ENCODE measurements at regions not wholly inside any gene's neighbourhood (a gene's known extent, or its start where the extent isn't known, plus 50 kb on each side); places are given as distances from the start of the nearest gene placed in this dataset.
"Not testable (repeated sequence)": the region's sequence is repeated elsewhere in the genome, so short reads cannot be mapped to it uniquely, and the experiment has no call there.

DNA sequence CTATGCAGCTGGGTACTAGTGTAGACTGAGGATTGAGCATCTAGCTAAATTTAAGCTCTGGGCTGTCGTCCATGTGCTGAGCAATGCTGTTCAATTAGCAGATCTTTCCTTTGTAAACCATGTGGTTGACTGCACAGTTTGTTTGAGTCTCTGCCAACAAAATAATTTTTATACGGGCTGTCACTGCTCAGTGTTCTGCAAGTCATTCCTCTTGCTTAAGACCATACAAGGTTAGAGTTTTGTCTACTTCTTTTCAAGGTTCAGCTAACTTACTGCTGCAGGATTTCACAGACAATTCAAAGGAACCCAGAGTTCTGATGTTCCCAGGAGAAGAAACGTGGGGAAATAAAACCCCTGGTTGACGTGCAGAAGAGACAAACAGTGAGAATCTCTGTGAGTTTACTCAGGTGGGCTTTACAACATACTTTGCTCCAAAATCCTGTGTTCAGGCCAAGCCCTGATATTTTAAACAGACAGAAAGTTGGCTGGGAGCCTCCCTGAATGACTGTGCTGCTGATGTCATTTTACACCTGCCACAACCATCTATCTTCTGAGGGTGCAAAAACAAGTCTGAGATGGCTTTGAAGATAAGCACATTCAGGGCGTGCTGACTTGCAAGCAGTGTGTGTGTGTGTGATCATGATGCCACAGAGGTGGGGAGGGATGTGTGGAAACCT is 177.1 kb upstream of the SVIL start:
- no peak overlapping the region for H3K27ac ChIP-seq (ENCODE audit: low read depth, low read length)
- WGBS, 3 donors, result 5 to 17% (median 12%) methylated on average over 5 of the region's 5 CpGs

DNA sequence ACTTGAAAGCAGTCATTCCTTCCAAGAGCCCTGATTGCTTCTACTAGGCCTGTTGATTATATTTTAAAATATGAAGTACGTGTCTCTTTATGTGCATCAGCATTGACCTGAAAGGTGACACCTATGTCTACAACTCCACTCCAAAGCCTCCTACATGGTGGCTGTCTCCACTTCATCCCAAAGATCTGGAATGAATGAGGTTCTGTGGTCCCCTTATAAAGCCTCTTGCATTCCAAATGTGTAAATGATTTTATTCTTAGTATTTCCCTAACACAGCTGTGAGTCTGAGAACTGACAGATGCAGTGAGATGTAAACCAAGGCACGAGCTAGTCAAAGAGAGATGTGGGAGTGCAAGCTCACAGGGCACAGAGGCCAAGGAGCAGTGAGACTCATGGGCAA is 176.0 kb upstream of the SVIL start:
- H3K27ac ChIP-seq (ENCODE audit: low read depth, low read length), result no peak overlapping the region
- 83 to 91% (median 89%) methylated on average over 2 of the region's 2 CpGs for WGBS, 3 donors

GRCh38 chr10:29810231-29810630 is 175.5 kb upstream of the SVIL start:
- H3K27ac ChIP-seq (ENCODE audit: low read depth, low read length), result not testable (repeated sequence)
- 67 to 90% (median 72%) methylated on average over 3 of the region's 3 CpGs for WGBS, 3 donors

- WGBS, 3 donors, result 84 to 88% (median 85%) methylated on average over 5 of the region's 5 CpGs
- H3K27ac ChIP-seq (ENCODE audit: low read depth, low read length), result no peak overlapping the region
Observed at GRCh38 chr10:29809383-29809782, 174.6 kb upstream of the SVIL start.

DNA sequence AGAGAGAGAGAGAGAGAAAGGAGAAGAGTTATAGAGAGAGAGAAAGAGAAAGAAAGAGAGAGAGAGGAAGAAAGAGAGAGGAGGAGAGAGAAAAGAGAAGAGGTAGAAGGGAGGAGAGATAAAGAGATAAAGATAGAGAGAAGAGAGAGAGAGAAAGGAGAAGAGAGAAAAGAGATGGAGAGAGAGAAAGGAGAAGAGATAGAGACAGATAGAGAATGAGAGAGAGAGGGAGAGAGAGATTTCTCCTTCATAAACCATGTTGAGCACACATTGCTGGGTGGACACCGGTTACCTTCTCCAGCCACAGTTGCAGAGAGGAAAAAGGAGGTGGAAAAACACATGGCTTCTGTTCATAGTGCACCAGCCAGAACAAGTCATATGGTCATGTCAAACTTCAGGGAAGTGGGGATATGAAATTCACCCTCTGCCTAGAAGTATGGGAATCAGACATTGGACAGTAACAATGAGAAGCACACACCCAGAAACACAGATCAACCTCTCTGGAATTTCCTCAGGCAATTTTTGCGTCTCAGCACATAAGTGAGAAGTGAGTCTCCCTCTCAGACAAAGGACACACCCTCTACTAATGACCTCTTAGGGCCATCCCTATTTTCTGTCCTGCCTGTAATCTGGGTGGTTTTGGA is 172.5 kb upstream of the SVIL start:
- H3K27ac ChIP-seq (ENCODE audit: low read depth, low read length), result no peak overlapping the region
- 66 to 70% (median 68%) methylated on average over 2 of the region's 2 CpGs for WGBS, 3 donors

DNA sequence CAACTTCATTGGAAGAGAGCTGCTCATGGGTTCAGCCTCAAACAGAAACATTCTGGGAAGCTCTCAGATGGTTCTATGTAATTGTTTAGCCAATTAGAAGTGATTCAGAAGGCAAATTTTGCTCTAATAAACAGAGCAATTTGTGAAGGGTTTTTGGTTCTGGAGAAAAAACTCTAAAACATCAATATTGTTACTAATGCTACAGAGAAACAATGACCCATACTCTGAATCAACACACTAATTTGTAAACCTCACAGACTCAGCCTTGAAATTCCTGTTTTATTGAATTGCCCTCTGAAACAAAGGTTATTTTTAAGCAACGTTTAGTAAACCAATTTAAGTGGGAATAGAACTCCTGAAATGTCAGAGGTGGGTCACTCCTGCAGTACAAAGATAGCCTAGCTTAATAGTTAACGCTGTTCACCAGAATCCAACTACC is 171.6 kb upstream of the SVIL start:
- 55 to 81% (median 70%) methylated on average over 2 of the region's 2 CpGs for WGBS, 3 donors
- no peak overlapping the region for H3K27ac ChIP-seq (ENCODE audit: low read depth, low read length)

GRCh38 chr10:29805134-29805723 is 170.5 kb upstream of the SVIL start:
- H3K27ac ChIP-seq (ENCODE audit: low read depth, low read length), result no peak overlapping the region
- 63 to 88% (median 69%) methylated on average over 5 of the region's 5 CpGs for WGBS, 3 donors

DNA sequence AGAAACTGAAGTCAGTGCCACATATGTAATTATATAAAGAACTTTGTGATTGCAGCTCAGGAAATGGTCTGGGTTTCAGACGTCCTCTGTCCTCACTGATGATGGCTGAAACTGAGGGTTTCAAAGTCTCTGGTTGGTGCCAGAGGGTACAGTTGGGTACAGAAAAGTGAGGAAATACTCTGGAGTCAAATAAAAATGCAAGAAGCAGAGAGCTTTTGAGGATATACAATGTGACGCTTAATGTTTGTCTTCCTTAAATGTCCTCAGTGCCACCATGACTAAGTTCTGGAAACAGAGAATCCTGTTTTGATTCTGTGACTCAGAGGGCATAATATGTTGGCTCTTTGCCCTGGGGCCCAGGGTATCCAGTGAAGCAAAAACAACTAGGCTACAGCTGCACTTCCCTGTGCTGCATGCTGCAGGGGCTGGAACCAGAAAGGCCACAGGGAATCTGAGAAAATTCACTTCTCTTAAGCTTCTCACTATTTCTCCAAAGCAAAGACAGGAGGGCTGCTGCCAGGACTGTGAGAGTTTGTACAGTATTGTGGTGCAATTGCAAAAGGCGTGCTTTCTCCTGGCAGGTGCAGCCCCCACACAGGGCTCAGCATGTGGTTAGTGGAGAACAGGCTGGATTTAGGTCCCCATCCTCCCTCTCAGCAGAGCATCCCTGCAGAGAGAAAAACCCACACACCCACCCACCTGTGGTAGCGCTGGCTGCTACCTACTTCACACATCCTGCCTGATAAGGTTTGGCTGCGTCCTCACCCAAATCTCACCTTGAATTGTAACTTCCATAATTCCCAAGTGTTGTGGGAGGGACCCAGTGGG is 169.5 kb upstream of the SVIL start:
- WGBS, 3 donors, result 58 to 71% (median 66%) methylated on average over 5 of the region's 5 CpGs

GRCh38 chr10:29802171-29802570 is 167.4 kb upstream of the SVIL start:
- 93 to 96% (median 93%) methylated on average over 3 of the region's 3 CpGs for WGBS, 3 donors
- H3K27ac ChIP-seq (ENCODE audit: low read depth, low read length), result no peak overlapping the region

More for the DNA sequence above, 169.5 kb upstream of the SVIL start:
- H3K27ac ChIP-seq (ENCODE audit: low read depth, low read length), result no peak overlapping the region

DNA sequence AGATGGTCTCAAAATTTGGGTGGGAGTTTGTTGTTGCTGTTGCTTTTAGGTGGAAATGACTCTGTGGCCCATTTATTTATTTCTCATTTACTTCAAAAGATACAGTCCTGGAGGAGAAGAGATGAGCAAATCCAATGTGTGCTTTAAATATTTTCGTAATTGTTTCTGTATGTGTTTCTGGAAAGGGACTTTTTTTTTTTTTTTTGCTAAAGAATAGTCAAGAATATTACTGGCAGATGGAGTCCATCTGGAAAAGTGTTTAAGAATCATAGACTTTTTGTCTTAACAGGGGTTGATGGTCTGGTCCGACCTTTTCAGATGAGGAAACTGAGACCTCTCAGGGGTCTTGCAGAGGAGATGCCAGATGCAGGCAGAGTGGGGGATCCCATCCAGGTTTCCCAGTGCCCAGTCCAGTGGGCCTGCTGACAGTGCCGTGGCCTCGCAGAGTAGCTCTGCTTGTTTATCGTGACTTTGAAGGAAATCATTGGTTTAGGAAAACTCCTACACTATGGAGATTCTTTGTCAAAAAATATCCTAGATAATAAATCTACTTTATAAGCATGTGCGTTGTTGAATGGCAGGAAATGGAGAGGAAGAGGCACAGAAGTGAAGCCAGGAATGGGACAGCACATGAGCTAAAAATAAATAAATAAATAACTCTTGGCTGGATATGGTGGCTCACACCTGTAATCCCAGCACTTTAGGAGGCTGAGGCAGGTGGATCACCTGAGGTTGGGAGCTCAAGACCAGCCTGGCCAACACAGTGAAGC is 164.3 kb upstream of the SVIL start:
- WGBS, 3 donors, result 62 to 81% (median 68%) methylated on average over 6 of the region's 6 CpGs
- H3K27ac ChIP-seq (ENCODE audit: low read depth, low read length), result no peak overlapping the region

DNA sequence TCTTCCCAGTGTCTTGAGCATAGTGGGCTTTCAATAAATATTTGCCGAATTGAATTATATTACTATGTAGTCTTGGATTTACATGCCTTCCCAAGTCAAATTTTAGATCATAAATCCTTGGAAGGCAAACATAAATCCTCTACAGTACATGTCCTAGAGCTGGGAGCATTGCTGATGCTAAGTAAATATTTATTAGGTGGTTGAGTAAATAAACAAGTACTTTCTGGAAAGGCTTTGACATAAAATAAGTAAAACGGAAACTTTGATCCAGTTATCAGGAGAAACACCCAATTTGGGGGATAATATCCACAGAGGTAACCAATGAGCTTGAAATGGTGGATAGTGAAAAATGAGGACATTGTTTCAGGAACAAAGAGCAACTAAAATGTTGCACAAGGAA is 162.8 kb upstream of the SVIL start:
- H3K27ac ChIP-seq (ENCODE audit: low read depth, low read length), result no peak overlapping the region
- WGBS, 3 donors, result 73 to 96% (median 92%) methylated on average over 2 of the region's 2 CpGs

DNA sequence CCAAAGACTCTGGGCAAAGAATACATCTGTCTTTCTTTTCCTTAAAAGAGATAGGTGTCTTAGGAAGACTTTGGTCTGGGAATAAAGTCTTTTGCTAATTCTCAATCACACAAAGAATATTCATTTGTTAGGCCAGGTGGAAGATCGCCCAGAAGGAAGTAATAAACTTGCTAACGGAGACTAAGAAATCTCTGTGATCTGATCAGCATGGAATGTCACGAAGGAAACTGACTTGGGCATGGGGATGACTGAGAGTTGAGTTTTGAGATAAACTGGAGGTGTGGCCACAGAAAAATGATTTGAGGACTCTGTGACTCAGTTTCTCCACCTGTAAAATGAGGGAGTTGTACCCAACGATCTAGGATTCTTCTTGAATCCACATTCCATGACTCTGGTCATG is 161.1 kb upstream of the SVIL start:
- H3K27ac ChIP-seq (ENCODE audit: low read depth, low read length), result no peak overlapping the region
- 66 to 83% (median 71%) methylated on average over 4 of the region's 4 CpGs for WGBS, 3 donors

DNA sequence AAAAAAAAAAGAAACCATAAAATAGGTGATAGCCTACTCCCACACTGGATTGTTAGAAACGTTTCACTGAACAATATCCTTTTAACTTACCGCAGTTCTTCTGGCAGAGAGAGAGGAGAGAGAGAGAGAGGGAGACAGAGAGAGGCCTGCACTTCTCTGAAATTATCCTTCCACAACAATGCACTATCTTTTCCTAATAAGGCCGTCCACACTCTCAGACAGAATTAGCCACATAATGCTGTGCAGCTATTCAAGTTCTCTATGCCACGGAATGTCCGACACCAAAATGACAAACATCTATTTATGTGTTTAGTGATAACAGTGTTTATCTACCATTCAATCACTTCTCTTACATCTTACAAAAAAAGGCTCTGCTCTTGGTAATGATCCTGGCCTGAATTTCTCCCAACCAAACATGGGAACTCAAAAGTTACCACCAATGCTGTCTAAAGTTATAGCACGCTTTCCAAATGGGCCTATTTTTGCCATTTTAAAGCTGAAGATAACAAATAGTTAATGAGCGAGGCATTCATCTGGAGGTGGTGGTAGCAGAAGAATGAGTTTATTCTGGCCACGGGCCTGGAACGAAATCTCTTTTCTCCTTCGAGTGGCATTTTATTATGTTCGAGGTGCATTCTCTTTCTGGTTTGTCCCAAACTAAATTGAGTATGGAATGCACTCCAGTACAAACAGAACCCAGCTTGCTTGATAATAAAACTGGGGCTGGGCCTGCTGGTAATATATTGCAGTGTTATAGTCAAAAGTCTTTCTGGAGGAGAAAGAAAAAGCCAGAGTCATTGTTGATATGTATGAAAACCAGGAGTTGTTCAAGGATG is 160.2 kb upstream of the SVIL start:
- WGBS, 3 donors, result 54 to 90% (median 76%) methylated on average over 11 of the region's 11 CpGs
- no peak overlapping the region for H3K27ac ChIP-seq (ENCODE audit: low read depth, low read length)

DNA sequence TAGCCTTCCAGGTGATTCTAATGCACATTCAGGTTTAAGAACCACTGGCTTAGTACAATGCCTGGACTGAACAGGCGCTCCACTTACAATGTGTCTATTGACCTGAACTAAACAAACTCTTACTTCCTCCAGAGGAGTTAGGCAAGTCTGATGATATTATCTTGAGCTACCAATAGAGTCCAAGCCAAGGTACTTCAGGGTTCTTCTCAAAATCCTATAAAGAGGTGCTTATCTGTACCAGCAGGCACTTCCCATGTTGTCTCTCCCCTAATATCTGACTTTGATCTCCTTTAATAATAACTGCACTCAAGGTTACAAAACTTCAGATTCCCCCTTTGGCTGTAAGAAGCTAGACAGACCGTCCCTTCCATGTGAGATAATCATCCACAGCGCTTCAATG is 157.0 kb upstream of the SVIL start:
- no peak overlapping the region for H3K27ac ChIP-seq (ENCODE audit: low read depth, low read length)
- 93 to 95% (median 94%) methylated on average over 3 of the region's 3 CpGs for WGBS, 3 donors

- no peak overlapping the region for H3K27ac ChIP-seq (ENCODE audit: low read depth, low read length)
- WGBS, 3 donors, result 31 to 52% (median 32%) methylated on average over 2 of the region's 2 CpGs
Observed at GRCh38 chr10:29790207-29790606, 155.4 kb upstream of the SVIL start.

DNA sequence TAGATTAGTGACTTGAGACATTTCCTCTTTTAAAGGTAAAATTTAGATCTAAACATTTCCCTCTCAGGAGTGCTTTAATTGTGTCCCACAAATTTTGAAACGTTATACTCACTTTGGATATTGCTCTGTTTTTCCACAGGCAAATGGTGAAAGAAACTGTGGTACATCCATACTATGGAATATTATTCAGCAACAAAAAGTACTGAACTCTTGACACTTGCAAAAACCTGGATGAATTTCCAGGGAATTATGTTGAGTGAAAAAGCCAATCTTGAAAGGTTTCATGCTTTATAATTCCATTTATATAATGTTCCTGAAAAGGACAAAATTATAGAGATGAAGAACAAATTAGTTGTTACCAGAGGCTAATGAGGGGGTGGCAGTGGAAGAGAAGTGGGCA is 153.3 kb upstream of the SVIL start:
- H3K27ac ChIP-seq (ENCODE audit: low read depth, low read length), result no peak overlapping the region
- WGBS, 3 donors, result 53 to 71% (median 70%) methylated on average over 1 of the region's 1 CpG

- no peak overlapping the region for H3K27ac ChIP-seq (ENCODE audit: low read depth, low read length)
- WGBS, 3 donors, result 73 to 78% (median 75%) methylated on average over 2 of the region's 2 CpGs
Observed at GRCh38 chr10:29785701-29786100, 150.9 kb upstream of the SVIL start.
